DMS114 treated with DMSO at 0.1 percent for 48 hours (cell line): ENCODE measurements at regions not wholly inside any gene's neighbourhood (a gene's known extent, or its start where the extent isn't known, plus 50 kb on each side); places are given as distances from the start of the nearest gene placed in this dataset.

Experiments
- DNase-seq: peaks from one replicate; lab custom pipeline; 2025; ENCODE audit not compliant: unreplicated experiment; lab: John Stamatoyannopoulos, UW

DNA sequence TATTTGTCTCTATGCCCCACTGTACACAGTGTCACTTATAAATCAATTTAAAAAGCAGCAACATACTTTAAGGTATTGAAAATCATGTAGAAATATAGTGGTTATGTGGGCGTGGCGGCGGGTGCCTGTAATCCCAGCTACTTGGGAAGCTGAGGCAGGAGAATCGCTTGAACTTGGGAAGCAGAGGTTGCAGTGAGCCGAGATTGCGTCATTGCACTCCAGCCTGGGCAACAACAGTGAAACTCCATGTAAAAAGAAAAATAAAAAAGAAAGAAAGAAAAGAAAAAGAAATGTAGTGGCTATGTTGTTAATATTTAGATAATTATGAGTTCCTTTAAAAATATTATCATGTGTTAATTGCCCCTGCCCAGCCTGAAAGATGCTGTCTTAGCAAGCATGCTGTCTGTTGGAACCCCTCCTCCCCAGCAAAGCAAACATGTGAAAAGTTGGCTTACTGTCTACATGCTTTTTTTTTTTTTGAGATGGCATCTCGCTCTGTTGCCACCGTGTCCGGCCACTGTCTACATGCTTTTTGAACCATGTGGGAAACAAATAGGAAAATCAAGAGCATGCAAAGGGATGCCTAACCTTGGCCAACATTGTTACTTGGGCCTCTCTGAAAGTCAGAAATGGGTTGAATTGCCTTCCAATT, 151.4 kb upstream of the TSHZ2 start:
- DNase-seq, result no peak

- DNase-seq, result no peak
Observed at GRCh38 chr20:52818491-52818890, 153.7 kb upstream of the TSHZ2 start.

DNA sequence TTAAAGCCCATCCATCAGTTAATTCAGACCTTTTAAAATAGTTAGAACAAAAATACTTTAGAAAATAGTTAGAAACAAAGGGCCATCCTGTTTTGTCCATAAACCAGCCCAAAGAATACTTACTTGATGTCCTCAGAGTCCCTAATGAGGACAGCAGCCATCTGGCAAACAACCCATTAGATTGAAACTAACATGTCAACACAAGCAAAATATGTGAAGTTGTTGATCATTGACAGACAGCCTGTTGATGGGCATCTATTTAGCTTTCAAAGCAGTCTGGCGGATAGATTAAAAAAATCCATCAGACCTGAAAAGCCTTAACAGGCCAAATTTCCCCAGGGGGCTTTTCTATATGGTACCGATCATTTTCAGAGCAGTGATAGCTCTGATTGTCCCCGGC, 154.2 kb upstream of the TSHZ2 start:
- DNase-seq, result no peak

- no peak for DNase-seq
Observed at GRCh38 chr20:52817511-52817910, 154.6 kb upstream of the TSHZ2 start.

GRCh38 chr20:52814371-52814770, 157.8 kb upstream of the TSHZ2 start:
- DNase-seq, result no peak

GRCh38 chr20:52812231-52812847, 159.8 kb upstream of the TSHZ2 start:
- no peak for DNase-seq

GRCh38 chr20:52809003-52809402, 163.2 kb upstream of the TSHZ2 start:
- DNase-seq, result no peak

- DNase-seq, result no peak
Observed at GRCh38 chr20:52806918-52807317, 165.2 kb upstream of the TSHZ2 start.

- no peak for DNase-seq
Observed at GRCh38 chr20:52805843-52806242, 166.3 kb upstream of the TSHZ2 start.

- DNase-seq, result no peak
Observed at GRCh38 chr20:52805296-52805571, 166.9 kb upstream of the TSHZ2 start.

DNA sequence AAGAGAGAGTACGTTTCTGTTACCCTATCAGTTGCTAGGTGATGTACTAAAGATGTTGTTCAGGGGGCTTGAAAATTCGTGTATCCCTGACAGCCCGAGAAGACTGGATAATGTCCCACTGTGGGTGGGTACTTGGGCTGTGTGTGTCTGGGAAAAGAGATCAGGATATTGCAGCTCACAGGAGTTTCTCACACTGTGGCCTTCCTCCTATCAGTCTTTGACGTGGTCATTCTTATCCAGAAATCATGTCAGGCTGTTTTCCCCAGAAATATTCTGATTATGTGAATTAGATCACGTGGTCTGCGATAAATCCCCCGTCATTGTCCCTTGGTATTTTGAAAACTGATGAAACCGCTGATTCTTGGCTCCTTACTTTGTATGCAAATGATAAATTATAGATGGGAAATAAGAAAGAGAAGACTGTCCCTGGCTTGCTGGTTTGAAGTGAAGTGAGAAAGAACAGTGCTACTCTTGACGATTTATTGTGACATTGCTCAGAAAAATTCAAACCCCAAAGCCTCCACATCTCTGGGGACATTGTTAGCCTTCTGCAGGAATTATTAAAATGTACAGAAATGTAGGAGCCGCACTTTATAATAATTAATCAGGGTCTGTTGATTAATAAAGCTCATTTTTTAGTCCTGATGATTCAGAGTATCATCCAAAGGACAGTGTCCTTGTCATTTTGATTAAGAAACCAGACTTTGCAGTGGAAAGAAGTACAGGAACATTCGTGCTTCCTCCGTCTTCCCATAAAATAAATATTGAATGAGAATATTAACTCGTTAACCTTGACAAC, 167.5 kb upstream of the TSHZ2 start:
- no peak for DNase-seq

- DNase-seq, result no peak
Observed at GRCh38 chr20:52801628-52802006, 170.5 kb upstream of the TSHZ2 start.

- DNase-seq, result no peak
Observed at GRCh38 chr20:52800734-52801627, 171.2 kb upstream of the TSHZ2 start.

DNA sequence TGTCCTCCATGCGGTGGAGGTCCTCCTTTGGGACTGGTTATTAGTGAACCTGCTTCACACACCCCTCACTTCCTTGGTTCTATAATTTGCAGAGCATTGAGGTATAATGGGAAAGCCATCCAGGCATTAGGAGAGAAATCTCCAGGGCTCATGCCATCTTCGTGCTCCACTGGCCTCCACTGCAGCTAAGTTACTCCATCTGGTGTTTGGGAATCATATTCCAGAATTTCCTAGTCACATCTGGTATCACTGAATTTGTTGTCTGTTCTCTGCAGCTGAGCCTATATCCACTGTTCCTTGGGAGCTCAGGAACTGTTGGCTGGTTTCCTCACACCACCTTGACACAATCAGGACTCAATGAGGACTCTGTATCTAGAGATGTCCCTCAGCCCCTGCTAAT, 173.0 kb upstream of the TSHZ2 start:
- no peak for DNase-seq

DNA sequence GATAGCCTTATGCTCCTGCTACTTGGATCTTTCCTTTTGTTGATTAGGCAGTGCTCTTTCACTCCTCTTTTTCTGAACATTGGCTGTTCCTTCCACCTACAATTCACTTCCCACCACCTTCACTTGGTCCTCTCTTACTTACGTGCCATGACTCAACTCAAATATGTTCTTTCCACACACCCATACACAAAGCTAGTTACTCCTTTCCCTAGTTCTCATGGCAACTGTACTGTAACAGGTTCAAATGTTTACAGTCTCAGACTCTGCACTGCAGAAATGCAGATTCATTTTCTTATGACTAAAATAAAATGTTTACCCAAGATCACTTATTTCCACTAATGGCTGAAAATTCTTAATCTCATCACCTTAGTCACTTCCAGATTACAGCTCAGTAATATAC, 174.0 kb upstream of the TSHZ2 start:
- DNase-seq, result no peak

- no peak for DNase-seq
Observed at GRCh38 chr20:52794853-52795252, 177.3 kb upstream of the TSHZ2 start.

DNA sequence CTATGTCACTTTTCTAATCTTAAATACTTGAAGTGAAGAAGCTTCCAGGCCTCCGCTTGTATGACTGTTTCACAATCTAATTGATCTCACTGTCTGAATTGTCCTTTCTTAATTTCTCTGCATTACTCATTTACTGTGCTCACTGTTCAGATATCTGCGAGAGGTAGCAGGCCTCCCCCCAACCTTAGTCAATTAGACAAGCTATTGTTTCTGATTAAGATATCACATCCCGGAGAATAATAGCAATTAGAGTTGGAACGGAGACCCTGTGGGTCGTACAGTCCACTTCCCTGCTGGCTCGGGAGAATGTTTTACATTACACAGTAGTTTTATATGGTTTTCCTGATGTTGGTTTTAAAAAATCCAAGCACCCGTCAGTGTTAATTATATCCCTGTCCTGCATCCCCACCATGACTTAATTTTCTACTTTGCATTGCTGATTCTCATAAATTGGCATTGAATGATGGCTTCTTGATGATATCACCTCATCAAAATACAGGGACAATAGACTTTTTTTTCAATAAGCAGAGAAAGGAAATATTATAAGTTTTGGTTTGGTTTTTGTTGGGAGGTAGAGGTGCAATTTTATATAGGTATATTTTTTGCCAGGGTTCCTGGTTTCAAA, 178.7 kb upstream of the TSHZ2 start:
- DNase-seq, result no peak

- no peak for DNase-seq
Observed at GRCh38 chr20:52791091-52791490, 181.1 kb upstream of the TSHZ2 start.

- no peak for DNase-seq
Observed at GRCh38 chr20:52789716-52790115, 182.4 kb upstream of the TSHZ2 start.

DNA sequence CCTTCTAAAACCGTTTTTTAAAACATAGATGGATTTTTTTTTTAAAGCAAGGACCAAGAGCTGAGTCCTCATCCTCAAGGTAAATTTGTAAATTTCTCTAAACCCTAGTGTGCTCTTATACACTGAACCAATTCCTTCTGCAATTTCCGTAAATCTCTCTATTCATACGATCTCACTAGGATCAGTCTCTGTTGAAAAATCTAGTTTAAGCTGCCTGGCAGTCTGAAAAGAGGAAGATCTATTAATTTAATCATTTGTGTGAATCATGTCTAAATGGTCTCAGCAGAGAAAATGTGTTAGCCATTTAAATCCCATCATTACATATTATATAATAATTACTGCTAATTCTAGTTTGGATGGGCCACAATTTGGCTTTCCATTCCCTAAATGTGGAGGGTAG, 184.2 kb upstream of the TSHZ2 start:
- DNase-seq, result no peak

DNA sequence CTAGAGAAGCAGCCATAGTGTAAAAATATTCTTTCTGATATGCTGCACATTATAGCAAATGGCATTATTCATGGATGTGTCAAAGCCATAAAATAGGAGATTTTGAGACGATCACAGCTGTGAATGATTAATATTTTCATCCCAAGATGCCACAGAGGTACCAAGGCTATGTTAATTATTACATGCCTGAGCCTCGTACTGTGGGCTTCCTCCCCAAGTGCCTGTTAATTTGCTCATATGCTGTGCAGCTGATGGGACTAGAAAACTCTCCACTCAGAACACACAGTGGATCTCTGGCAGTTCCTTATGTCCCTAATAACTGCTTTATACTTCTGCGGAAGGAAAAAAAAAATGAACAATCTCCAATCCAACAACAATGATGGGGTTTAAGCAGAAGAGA, 184.9 kb upstream of the TSHZ2 start:
- DNase-seq, result no peak
